ENCODE measurements at regions not wholly inside any gene's neighbourhood (a gene's known extent, or its start where the extent isn't known, plus 50 kb on each side); places are given as distances from the start of the nearest gene placed in this dataset.

GRCh38 chrX:145464650-145465049, 217.3 kb downstream of the SPANXN1 start:
- WGBS, 2 donors (ENCODE audit: low coverage in 1 of 2) = 76 to 80% methylated on average over 3 of the region's 3 CpGs
- H3K4me1 ChIP-seq = no peaks in the 10 kb centered on the region
- H3K27me3 ChIP-seq = no peaks in the 10 kb centered on the region

GRCh38 chrX:145475725-145476124, 228.4 kb downstream of the SPANXN1 start:
- no peak overlapping the region for H3K4me3 ChIP-seq
- ATAC-seq = no peak
- no peak for TF ChIP-seq EP300 (IDR thresholded peaks at IDR 0.05)
- TF ChIP-seq POLR2A (IDR thresholded peaks at IDR 0.05) = no peak
- TF ChIP-seq, protein P1, sequence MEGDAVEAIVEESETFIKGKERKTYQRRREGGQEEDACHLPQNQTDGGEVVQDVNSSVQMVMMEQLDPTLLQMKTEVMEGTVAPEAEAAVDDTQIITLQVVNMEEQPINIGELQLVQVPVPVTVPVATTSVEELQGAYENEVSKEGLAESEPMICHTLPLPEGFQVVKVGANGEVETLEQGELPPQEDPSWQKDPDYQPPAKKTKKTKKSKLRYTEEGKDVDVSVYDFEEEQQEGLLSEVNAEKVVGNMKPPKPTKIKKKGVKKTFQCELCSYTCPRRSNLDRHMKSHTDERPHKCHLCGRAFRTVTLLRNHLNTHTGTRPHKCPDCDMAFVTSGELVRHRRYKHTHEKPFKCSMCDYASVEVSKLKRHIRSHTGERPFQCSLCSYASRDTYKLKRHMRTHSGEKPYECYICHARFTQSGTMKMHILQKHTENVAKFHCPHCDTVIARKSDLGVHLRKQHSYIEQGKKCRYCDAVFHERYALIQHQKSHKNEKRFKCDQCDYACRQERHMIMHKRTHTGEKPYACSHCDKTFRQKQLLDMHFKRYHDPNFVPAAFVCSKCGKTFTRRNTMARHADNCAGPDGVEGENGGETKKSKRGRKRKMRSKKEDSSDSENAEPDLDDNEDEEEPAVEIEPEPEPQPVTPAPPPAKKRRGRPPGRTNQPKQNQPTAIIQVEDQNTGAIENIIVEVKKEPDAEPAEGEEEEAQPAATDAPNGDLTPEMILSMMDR (IDR thresholded peaks at IDR 0.05) = no peak
- no peak for TF ChIP-seq POLR2AphosphoS5 (IDR thresholded peaks at IDR 0.05)
- 68 to 83% methylated on average over 7 of the region's 7 CpGs for WGBS, 2 donors (ENCODE audit: low coverage in 1 of 2)
- no peaks in the 10 kb centered on the region for H3K27me3 ChIP-seq
- H3K4me1 ChIP-seq = no peaks in the 10 kb centered on the region
- H3K9me3 ChIP-seq = no peaks in the 10 kb centered on the region
- no peak overlapping the region for H3K27ac ChIP-seq
- H3K36me3 ChIP-seq = no peaks in the 10 kb centered on the region

More at GRCh38 chrX:145464650-145465049, 217.3 kb downstream of the SPANXN1 start:
- no peaks in the 10 kb centered on the region for H3K36me3 ChIP-seq
- TF ChIP-seq POLR2AphosphoS5 (IDR thresholded peaks at IDR 0.05) (no peak), POLR2A (IDR thresholded peaks at IDR 0.05) (no peak)
- TF ChIP-seq, protein P1 (IDR thresholded peaks at IDR 0.05) = no peak
- H3K9me3 ChIP-seq = no peaks in the 10 kb centered on the region
- no peak for ATAC-seq
- H3K4me3 ChIP-seq = no peak overlapping the region
- H3K27ac ChIP-seq = no peak overlapping the region

GRCh38 chrX:145484740-145485139, 237.4 kb downstream of the SPANXN1 start:
- no peak for TF ChIP-seq EP300 (IDR thresholded peaks at IDR 0.05)
- no peak for TF ChIP-seq POLR2A (IDR thresholded peaks at IDR 0.05)
- TF ChIP-seq POLR2AphosphoS5 (IDR thresholded peaks at IDR 0.05) = no peak
- TF ChIP-seq, protein P1 (IDR thresholded peaks at IDR 0.05) = no peak
- no peaks in the 10 kb centered on the region for H3K4me1 ChIP-seq
- no peak overlapping the region for H3K27ac ChIP-seq
- no peak overlapping the region for H3K4me3 ChIP-seq
- H3K27me3 ChIP-seq = no peaks in the 10 kb centered on the region
- H3K36me3 ChIP-seq = no peaks in the 10 kb centered on the region
- H3K9me3 ChIP-seq = no peaks in the 10 kb centered on the region
- no peak for ATAC-seq

DNA sequence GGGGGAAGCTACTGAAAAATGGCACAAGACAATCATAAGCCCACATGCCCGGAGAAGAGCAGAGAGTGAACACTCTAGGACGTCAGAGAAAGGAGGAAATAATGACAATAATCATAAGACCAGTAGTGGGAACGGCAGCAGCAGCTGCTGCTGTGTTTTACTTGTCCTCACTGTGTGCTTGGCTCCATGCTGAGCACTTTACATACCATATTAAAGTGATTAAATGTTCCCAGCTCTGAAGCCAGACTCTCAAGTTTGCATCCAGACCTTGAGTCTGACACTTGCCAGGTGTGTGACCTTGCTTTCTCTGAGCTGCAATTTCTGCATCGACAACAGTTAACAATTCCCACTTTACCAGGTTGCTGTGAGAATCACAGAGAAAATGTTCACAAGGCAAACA, 255.4 kb downstream of the SPANXN1 start:
- 37 to 60% methylated on average over 1 to 3 of the region's 4 CpGs for WGBS, 2 donors (ENCODE audit: low coverage in 1 of 2)
- no peak overlapping the region for H3K27ac ChIP-seq
- H3K4me1 ChIP-seq = no peaks in the 10 kb centered on the region
- ATAC-seq = no peak
- H3K36me3 ChIP-seq = no peaks in the 10 kb centered on the region
- H3K27me3 ChIP-seq = no peaks in the 10 kb centered on the region
- H3K9me3 ChIP-seq = no peaks in the 10 kb centered on the region
- H3K4me3 ChIP-seq = no peak overlapping the region
- TF ChIP-seq EP300 (IDR thresholded peaks at IDR 0.05) (no peak), POLR2A (IDR thresholded peaks at IDR 0.05) (no peak)
- TF ChIP-seq, protein P1 (IDR thresholded peaks at IDR 0.05) = no peak

GRCh38 chrX:145506214-145506613, 258.9 kb downstream of the SPANXN1 start:
- no peaks in the 10 kb centered on the region for H3K27me3 ChIP-seq
- TF ChIP-seq EP300 (IDR thresholded peaks at IDR 0.05) = no peak
- no peaks in the 10 kb centered on the region for H3K4me1 ChIP-seq
- H3K36me3 ChIP-seq = no peaks in the 10 kb centered on the region
- no peak overlapping the region for H3K4me3 ChIP-seq
- no peak overlapping the region for H3K27ac ChIP-seq
- H3K9me3 ChIP-seq = no peaks in the 10 kb centered on the region
- 31 to 66% methylated on average over 2 to 5 of the region's 5 CpGs for WGBS, 2 donors (ENCODE audit: low coverage in 1 of 2)
- no peak for ATAC-seq

- ATAC-seq = no peak
Observed at GRCh38 chrX:145524931-145525330, 277.6 kb downstream of the SPANXN1 start.

More at GRCh38 chrX:145524931-145525330, 277.6 kb downstream of the SPANXN1 start:
- no peaks in the 10 kb centered on the region for H3K9me3 ChIP-seq
- H3K4me1 ChIP-seq = no peaks in the 10 kb centered on the region
- 65% methylated on average over 4 of the region's 5 CpGs; no CpG with 5 or more reads in 1 of the 2 donors for WGBS, 2 donors (ENCODE audit: low coverage in 1 of 2)
- no peaks in the 10 kb centered on the region for H3K36me3 ChIP-seq
- no peaks in the 10 kb centered on the region for H3K27me3 ChIP-seq
- no peak overlapping the region for H3K27ac ChIP-seq
- H3K4me3 ChIP-seq = no peak overlapping the region
- TF ChIP-seq EP300 (IDR thresholded peaks at IDR 0.05) (no peak), POLR2AphosphoS5 (IDR thresholded peaks at IDR 0.05) (no peak), POLR2A (IDR thresholded peaks at IDR 0.05) (no peak)
- TF ChIP-seq, protein P1 (IDR thresholded peaks at IDR 0.05) = no peak
